SK-N-SH (cell line): ENCODE measurements at regions not wholly inside any gene's neighbourhood (a gene's known extent, or its start where the extent isn't known, plus 50 kb on each side); places are given as distances from the start of the nearest gene placed in this dataset.

ENCODE experiments used
- CTCF ChIA-PET: fragments of 300-600, 350-600 bp; formaldehyde crosslinking; extraction: SDS; loops from one replicate; lab custom pipeline; 2021; lab: Yijun Ruan, JAX
- POLR2A ChIA-PET: fragments of 350-600 bp; sonication (Branson Sonifier 250); formaldehyde crosslinking; extraction: SDS; loops from one replicate; lab custom pipeline; 2020; ENCODE audit warnings: antibody characterized with exemption, inconsistent platforms; lab: Yijun Ruan, JAX
- DNase-seq: peaks from one replicate; pipeline ENCODE4 v3.0.0; 2012
- H2AFZ ChIP-seq: fragments of 200-600 bp; sonication (generic); 2 replicates; pipeline ENCODE4 v1.8.1; 2016; ENCODE audit warnings: antibody characterized with exemption, mild to moderate bottlenecking, low read depth
- H3F3A ChIP-seq: fragments of 200-600 bp; sonication (generic); replicated peaks from 2 replicates; pipeline ENCODE3; 2016; ENCODE audit warnings: antibody characterized with exemption, mild to moderate bottlenecking; ENCODE audit not compliant: insufficient read depth
- H3K27ac ChIP-seq, 2 experiments: fragments of 200-500 bp in 1 of 2; fragments of 200-600 bp in 1 of 2; sonication (Bioruptor generic) in 1 of 2; sonication (generic), shearing (Covaris generic) in 1 of 2; 2 replicates each; pipeline versions ENCODE4 v1.5.1 to v1.6.1; 2014 to 2016; ENCODE audit warnings: low read depth in 2 of 2, inconsistent platforms in 1 of 2, low read length in 1 of 2, mild to moderate bottlenecking in 1 of 2, mixed read lengths in 1 of 2
- H3K27me3 ChIP-seq: fragments of 200-600 bp; sonication (generic), shearing (Covaris generic); 2 replicates; pipeline ENCODE4 v1.6.1; 2016; ENCODE audit warnings: mixed run types; ENCODE audit not compliant: insufficient read depth
- H3K36me3 ChIP-seq, 2 experiments: fragments of 200-500 bp in 1 of 2; fragments of 200-600 bp in 1 of 2; sonication (Bioruptor generic) in 1 of 2; sonication (generic) in 1 of 2; replicated peaks in 1 of 2; 2 replicates each; pipeline versions ENCODE3 to v1.5.1; 2014 to 2016; ENCODE audit warnings: low read length in 1 of 2, mild to moderate bottlenecking in 1 of 2; ENCODE audit not compliant: insufficient read depth in 2 of 2, control insufficient read depth in 1 of 2
- H3K4me1 ChIP-seq, 2 experiments: fragments of 200-500 bp in 1 of 2; fragments of 200-600 bp in 1 of 2; sonication (Bioruptor generic) in 1 of 2; sonication (generic), shearing (Covaris generic) in 1 of 2; 2 replicates each; pipeline versions ENCODE4 v1.5.1 to v1.6.1; 2014 to 2016; ENCODE audit warnings: low read depth in 1 of 2, low read length in 1 of 2, mixed run types in 1 of 2; ENCODE audit not compliant: insufficient read depth in 2 of 2, control insufficient read depth in 1 of 2
- H3K4me2 ChIP-seq: fragments of 200-600 bp; sonication (generic), shearing (Covaris generic); 2 replicates; pipeline ENCODE4 v1.6.1; 2017; ENCODE audit warnings: mixed run types
- H3K4me3 ChIP-seq, 2 experiments: fragments of 200-500 bp in 1 of 2; fragments of 200-600 bp in 1 of 2; sonication (Bioruptor generic) in 1 of 2; sonication (generic), shearing (Covaris generic) in 1 of 2; 2 replicates each; pipeline versions ENCODE4 v1.5.1 to v1.8.1; 2014 to 2016; ENCODE audit warnings: low read depth in 2 of 2, inconsistent platforms in 1 of 2, low read length in 1 of 2, mild to moderate bottlenecking in 1 of 2, mixed read lengths in 1 of 2, moderate library complexity in 1 of 2
- H3K79me2 ChIP-seq: fragments of 200-600 bp; sonication (generic); 2 replicates; pipeline ENCODE4 v1.8.1; 2017; ENCODE audit warnings: mild to moderate bottlenecking; ENCODE audit not compliant: insufficient read depth
- H3K9ac ChIP-seq: fragments of 200-600 bp; sonication (generic); 2 replicates; pipeline ENCODE4 v1.6.1; 2017; ENCODE audit warnings: mixed run types
- H3K9me2 ChIP-seq: fragments of 200-600 bp; sonication (generic); 2 replicates; pipeline ENCODE4 v1.6.1; 2017; ENCODE audit warnings: mixed run types
- H3K9me3 ChIP-seq: fragments of 200-600 bp; sonication (generic); 2 replicates; pipeline ENCODE4 v1.6.1; 2017; ENCODE audit warnings: mixed run types, mild to moderate bottlenecking, moderate library complexity
- H4K20me1 ChIP-seq: fragments of 200-600 bp; sonication (generic); 2 replicates; pipeline ENCODE4 v1.6.1; 2017; ENCODE audit warnings: mild to moderate bottlenecking, mixed run types; ENCODE audit not compliant: insufficient read depth
- CTCF ChIP-seq: fragments of 200-600 bp; sonication (generic); IDR thresholded peaks from 2 replicates; pipeline ENCODE4 v1.6.1; 2017; ENCODE audit warnings: antibody characterized with exemption, mild to moderate bottlenecking, moderate library complexity
- EP300 ChIP-seq, 2 experiments: IDR thresholded peaks; 2 replicates each; pipeline versions ENCODE4 v1.4.0 to v1.6.1; 2012; ENCODE audit warnings: borderline replicate concordance in 1 of 2, low read depth in 1 of 2, low read length in 1 of 2
- EZH2phosphoT487 ChIP-seq: fragments of 200-600 bp; sonication (generic); IDR thresholded peaks from 2 replicates; pipeline ENCODE4 v1.6.1; 2017; ENCODE audit warnings: low read depth, mixed run types, mild to moderate bottlenecking, antibody characterized with exemption, moderate library complexity, borderline replicate concordance
- FOSL2 ChIP-seq: IDR thresholded peaks from 2 replicates; pipeline ENCODE4 v1.4.0; 2012; ENCODE audit warnings: low read depth, mild to moderate bottlenecking, moderate library complexity, borderline replicate concordance
- FOXM1 ChIP-seq: IDR thresholded peaks from 2 replicates; pipeline ENCODE4 v1.4.0; 2012; ENCODE audit warnings: low read depth, mild to moderate bottlenecking
- GABPA ChIP-seq: IDR thresholded peaks from 2 replicates; pipeline ENCODE4 v1.4.0; 2012; ENCODE audit warnings: low read depth, mild to moderate bottlenecking
- MAX ChIP-seq: IDR thresholded peaks from 2 replicates; pipeline ENCODE4 v1.4.0; 2012; ENCODE audit warnings: low read depth
- MEF2A ChIP-seq: IDR thresholded peaks from 2 replicates; pipeline ENCODE4 v1.4.0; 2012; ENCODE audit warnings: low read depth, borderline replicate concordance
- MXI1 ChIP-seq: IDR thresholded peaks from 2 replicates; pipeline ENCODE4 v1.6.1; 2012; ENCODE audit warnings: mild to moderate bottlenecking, low read depth, low read length, improper control_type of control experiment
- NFIC ChIP-seq: IDR thresholded peaks from 2 replicates; pipeline ENCODE4 v1.4.0; 2012; ENCODE audit warnings: borderline replicate concordance
- PBX3 ChIP-seq: IDR thresholded peaks from 2 replicates; pipeline ENCODE4; 2012
- REST ChIP-seq: IDR thresholded peaks from 2 replicates; pipeline ENCODE4 v1.6.1; 2012; ENCODE audit warnings: mild to moderate bottlenecking, low read depth, low read length, moderate library complexity
- SIN3A ChIP-seq: IDR thresholded peaks from 2 replicates; pipeline ENCODE4 v1.6.1; 2012; ENCODE audit warnings: low read depth, mild to moderate bottlenecking, low read length, moderate library complexity, borderline replicate concordance
- TAF1 ChIP-seq: IDR thresholded peaks from 2 replicates; pipeline ENCODE4 v1.6.1; 2012; ENCODE audit warnings: low read depth, mild to moderate bottlenecking, low read length, moderate library complexity, borderline replicate concordance
- TCF12 ChIP-seq: IDR thresholded peaks from 2 replicates; pipeline ENCODE4 v1.4.0; 2012
- USF1 ChIP-seq: IDR thresholded peaks from 2 replicates; pipeline ENCODE4 v1.4.0; 2012; ENCODE audit warnings: low read depth, borderline replicate concordance
- WGBS: methylation state at CpG from one replicate; pipeline ENCODE4 v1.1.6; 2017; ENCODE audit warnings: low lambda C conversion rate; 5-methylcytosine and 5-hydroxymethylcytosine counted together

GRCh38 chr9:24460781-24461180 is 84.9 kb downstream of the IZUMO3 start (continued):
- TF ChIP-seq MXI1 (no peak), CTCF (no peak)

- no peaks in the 10 kb centered on the region for H4K20me1 ChIP-seq
- ChIA-PET CTCF (interaction anchor here (0.7 kb wide), 1 partner anchor 1777 kb away, joined by 3 read pairs; no protein-coding TSS in a partner anchor), POLR2A (no interaction called here)
- H3K4me1 ChIP-seq, result no peaks in the 10 kb centered on the region
- DNase-seq, result no peak
- no peak overlapping the region for H3K4me2 ChIP-seq
- no peaks in the 10 kb centered on the region for H3K79me2 ChIP-seq
- no peaks in the 10 kb centered on the region for H3K36me3 ChIP-seq
- H3K27me3 ChIP-seq, result no peaks in the 10 kb centered on the region
- H3K4me3 ChIP-seq, result no peak overlapping the region
- no peaks in the 10 kb centered on the region; the same call in 1 of the 2 replicates for H3K9me3 ChIP-seq
- H3K9me2 ChIP-seq, result peaks cover 3% of the 10 kb centered on the region; the same call in 1 of the 2 replicates
- H3K27ac ChIP-seq, result no peak overlapping the region
- TF ChIP-seq TCF12, result no peak
- no peak for TF ChIP-seq SIN3A
- no peak for TF ChIP-seq REST
- no peak for TF ChIP-seq GABPA
- no peak for TF ChIP-seq EP300 (IDR thresholded peaks at IDR 0.05; ENCODE audit: borderline replicate concordance in 1 of 2, low read depth in 1 of 2, low read length in 1 of 2)
- no peak for TF ChIP-seq FOXM1
- TF ChIP-seq MEF2A, result no peak
- TF ChIP-seq TAF1, result no peak
- TF ChIP-seq EZH2phosphoT487, result no peak
- TF ChIP-seq NFIC, result no peak
- TF ChIP-seq USF1, result no peak
- TF ChIP-seq MAX, result no peak
- no peak for TF ChIP-seq FOSL2
- no peak for TF ChIP-seq PBX3
- no peak overlapping the region for H3K9ac ChIP-seq
- H3F3A ChIP-seq, result no peaks in the 10 kb centered on the region
- no peak overlapping the region for H2AFZ ChIP-seq
- WGBS, result 50% methylated on average over 1 of the region's 1 CpG
Observed at GRCh38 chr9:24459953-24460352, 85.7 kb downstream of the IZUMO3 start.
